K562 (cell line): ENCODE measurements at regions not wholly inside any gene's neighbourhood (a gene's known extent, or its start where the extent isn't known, plus 50 kb on each side); places are given as distances from the start of the nearest gene placed in this dataset.

Experiments
- CBX1 ChIP-seq: sonication (generic); IDR thresholded peaks from 2 replicates; pipeline ENCODE4 v1.6.1; 2016; ENCODE audit warnings: antibody characterized with exemption, low read depth, mild to moderate bottlenecking
- CEBPB ChIP-seq: fragments of 450-650 bp; IDR thresholded peaks from 2 replicates; pipeline ENCODE4 v1.6.1; 2016; ENCODE audit warnings: missing genetic modification characterization, missing compliant biosample characterization
- FOXJ3 ChIP-seq: sonication (generic); formaldehyde crosslinking; IDR thresholded peaks from 2 replicates; pipeline ENCODE4 v1.4.0; 2020; ENCODE audit warnings: mild to moderate bottlenecking, missing genetic modification reagents
- NR2C2 ChIP-seq, 2 experiments: fragments of 200-800 bp in 1 of 2; sonication (Bioruptor generic) in 1 of 2; sonication (generic) in 1 of 2; formaldehyde crosslinking in 1 of 2; IDR thresholded peaks; 2 replicates each; pipeline versions ENCODE4 v1.6.1 to v1.8.0; 2016 to 2022; ENCODE audit warnings: mild to moderate bottlenecking in 1 of 2, missing compliant biosample characterization in 1 of 2, missing genetic modification characterization in 1 of 2, missing genetic modification reagents in 1 of 2
- POLR2A ChIP-seq: fragments of 450-650 bp; conservative IDR thresholded peaks from 2 replicates; pipeline ENCODE4 v1.6.1; 2016
- RBM22 ChIP-seq: fragments of 200-400 bp; formaldehyde crosslinking; IDR thresholded peaks from 2 replicates; pipeline ENCODE4 v1.6.1; 2018; ENCODE audit warnings: low read length, low read depth; ENCODE audit not compliant: poor library complexity, severe bottlenecking
- RNF2 ChIP-seq: sonication (generic); IDR thresholded peaks from 2 replicates; pipeline ENCODE4 v1.6.1; 2016

- TF ChIP-seq FOXJ3 (CRISPR knock-in tag) = no peak
- no peak for TF ChIP-seq NR2C2 (CRISPR knock-in tag; IDR thresholded peaks at IDR 0.05)
- TF ChIP-seq NR2C2 (tag; IDR thresholded peaks at IDR 0.05) = no peak
- no peak for TF ChIP-seq POLR2A
- no peak for TF ChIP-seq RBM22
- TF ChIP-seq CBX1 = no peak
- no peak for TF ChIP-seq RNF2
- TF ChIP-seq CEBPB (tag) = no peak
Measured at GRCh38 chr10:35819736-35820135, 177.6 kb upstream of the FZD8 start.
